GM12878 (cell line): ENCODE measurements at regions not wholly inside any gene's neighbourhood (a gene's known extent, or its start where the extent isn't known, plus 50 kb on each side); places are given as distances from the start of the nearest gene placed in this dataset.

Experiments used
- ATAC-seq: fragments of 200-7000 bp; cut with Tn5 transposase; 3 replicates; pipeline ENCODE4 v1.9.1; 2020; ENCODE audit warnings: mild to moderate bottlenecking, moderate library complexity
- BruUV-seq: library from RNA; stranded (reverse); fragments of 400-500 nt; replicated peaks from 2 replicates; lab custom pipeline; 2021; lab: Mats Ljungman, UMichigan
- CTCF ChIA-PET: fragments of 300-600 bp; sonication (Branson Sonifier 250); formaldehyde crosslinking; extraction: SDS; loops from one replicate; lab custom pipeline; 2021; ENCODE audit warnings: inconsistent platforms; lab: Yijun Ruan, JAX
- POLR2A ChIA-PET: fragments of 350-600 bp; formaldehyde crosslinking; extraction: SDS; loops from one replicate; lab custom pipeline; 2021; ENCODE audit warnings: inconsistent platforms; lab: Charles Lee
- RAD21 ChIA-PET: fragments of 300-600 bp; sonication (Branson Sonifier 250); formaldehyde crosslinking; loops from one replicate; lab custom pipeline; 2023; ENCODE audit warnings: antibody characterized with exemption; ENCODE audit not compliant: unreplicated experiment; lab: Charles Lee
- SMC1A ChIA-PET: fragments of 300-600 bp; sonication (Branson Sonifier 250); formaldehyde crosslinking; loops from one replicate; lab custom pipeline; 2023; ENCODE audit not compliant: unreplicated experiment, uncharacterized antibody; lab: Charles Lee
- DNase-seq: peaks from one replicate; pipeline ENCODE4 v3.0.0-alpha.2; 2011; ENCODE audit warnings: low read depth, low spot score
- FAIRE-seq: peaks from 3 replicates; lab custom pipeline; 2011; peaks lifted over from hg19 to GRCh38; lab: Jason Lieb, UNC
- H2AFZ ChIP-seq: 2 replicates; pipeline ENCODE4 v1.6.0; 2011; ENCODE audit warnings: low read depth, low read length, control low read depth; ENCODE audit not compliant: control insufficient read depth
- H3K27ac ChIP-seq: 2 replicates; pipeline ENCODE4 v1.5.1; 2011; ENCODE audit warnings: control low read depth; ENCODE audit not compliant: control insufficient read depth, insufficient read depth
- H3K27me3 ChIP-seq, 2 experiments: replicated peaks in 1 of 2; 2 replicates each; pipeline versions ENCODE4 v1.6.0 to v1.6.1; 2011; ENCODE audit warnings: low read length in 1 of 2; ENCODE audit not compliant: control insufficient read depth in 2 of 2, insufficient read depth in 2 of 2
- H3K36me3 ChIP-seq, 2 experiments: 2 replicates each; pipeline ENCODE4 v1.5.1; 2011; ENCODE audit warnings: low read length in 1 of 2; ENCODE audit not compliant: control insufficient read depth in 2 of 2, insufficient read depth in 2 of 2
- H3K4me1 ChIP-seq: 2 replicates; pipeline ENCODE4 v1.6.1; 2011; ENCODE audit warnings: mild to moderate bottlenecking, low read length, moderate library complexity, mixed read lengths; ENCODE audit not compliant: control insufficient read depth, insufficient read depth
- H3K4me2 ChIP-seq: 2 replicates; pipeline ENCODE4 v1.6.0; 2011; ENCODE audit warnings: control low read depth; ENCODE audit not compliant: control insufficient read depth, insufficient read depth
- H3K4me3 ChIP-seq: fragments of 200-600 bp; sonication (generic); 2 replicates; pipeline ENCODE4 v1.5.1; 2016
- H3K79me2 ChIP-seq: 2 replicates; pipeline ENCODE4 v1.6.0; 2011; ENCODE audit warnings: low read length; ENCODE audit not compliant: control insufficient read depth, insufficient read depth
- H3K9ac ChIP-seq: 2 replicates; pipeline ENCODE4 v1.8.0; 2011; ENCODE audit warnings: low read length, control low read depth, mixed read lengths; ENCODE audit not compliant: control insufficient read depth, insufficient read depth
- H3K9me3 ChIP-seq: replicated peaks from 3 replicates; pipeline ENCODE4 v1.5.1; 2011; ENCODE audit warnings: mild to moderate bottlenecking, low read length; ENCODE audit not compliant: control insufficient read depth, insufficient read depth
- H4K20me1 ChIP-seq: 2 replicates; pipeline ENCODE4 v1.6.0; 2011; ENCODE audit not compliant: control insufficient read depth, insufficient read depth
- ASH2L ChIP-seq: fragments of 300-600, 200-600 bp; sonication (generic); IDR thresholded peaks from 2 replicates; pipeline ENCODE4 v1.6.1; 2017; ENCODE audit warnings: low read depth, mild to moderate bottlenecking, borderline replicate concordance
- BHLHE40 ChIP-seq, 2 experiments: fragments of 450-650 bp in 1 of 2; IDR thresholded peaks; 2 replicates each; pipeline ENCODE4 v1.6.1; 2011 to 2017; ENCODE audit warnings: low read depth in 2 of 2, borderline replicate concordance in 1 of 2, improper control_type of control experiment in 1 of 2, low read length in 1 of 2, mild to moderate bottlenecking in 1 of 2
- CREM ChIP-seq: IDR thresholded peaks from 2 replicates; pipeline ENCODE4 v1.6.1; 2014; ENCODE audit warnings: antibody characterized with exemption, low read depth
- IKZF2 ChIP-seq, 2 experiments: fragments of 450-650 bp; IDR thresholded peaks; 2 replicates each; pipeline ENCODE4 v1.6.1; 2017; ENCODE audit warnings: mild to moderate bottlenecking in 2 of 2, moderate library complexity in 2 of 2
- JUNB ChIP-seq: IDR thresholded peaks from 2 replicates; pipeline ENCODE4 v1.6.1; 2016; ENCODE audit warnings: antibody characterized with exemption, mild to moderate bottlenecking
- KLF5 ChIP-seq: fragments of 450-650 bp; IDR thresholded peaks from 2 replicates; pipeline ENCODE4 v1.6.1; 2014; ENCODE audit warnings: mild to moderate bottlenecking; ENCODE audit not compliant: partially characterized antibody
- MEF2A ChIP-seq: IDR thresholded peaks from 2 replicates; pipeline ENCODE4 v1.6.1; 2011; ENCODE audit warnings: low read depth, mild to moderate bottlenecking, low read length, moderate library complexity; ENCODE audit not compliant: insufficient read depth
- MYB ChIP-seq: fragments of 150-350 bp; IDR thresholded peaks from 2 replicates; pipeline ENCODE4 v1.6.1; 2014; ENCODE audit warnings: mild to moderate bottlenecking, low read depth, low read length, borderline replicate concordance
- MYC ChIP-seq: IDR thresholded peaks from 2 replicates; pipeline ENCODE4 v1.6.1; 2011; ENCODE audit warnings: mild to moderate bottlenecking, low read length, moderate library complexity, inconsistent platforms; ENCODE audit not compliant: insufficient read depth, insufficient replicate concordance, insufficient read length, severe bottlenecking
- RBBP5 ChIP-seq: fragments of 200-600 bp; sonication (generic); conservative IDR thresholded peaks from 2 replicates; pipeline ENCODE4 v1.6.1; 2016
- SIN3A ChIP-seq: IDR thresholded peaks from 2 replicates; pipeline ENCODE4 v1.6.1; 2012; ENCODE audit warnings: low read depth, low read length, improper control_type of control experiment
- SUZ12 ChIP-seq: fragments of 200-600 bp; sonication (generic); IDR thresholded peaks from one replicate; pipeline ENCODE4 v1.6.1; 2018; ENCODE audit warnings: antibody characterized with exemption, mild to moderate bottlenecking; ENCODE audit not compliant: unreplicated experiment
- TAF1 ChIP-seq: IDR thresholded peaks from 2 replicates; pipeline ENCODE4 v1.6.1; 2011; ENCODE audit warnings: mild to moderate bottlenecking, low read depth, low read length, borderline replicate concordance
- TARDBP ChIP-seq: IDR thresholded peaks from 2 replicates; pipeline ENCODE4 v1.6.1; 2016; ENCODE audit warnings: borderline replicate concordance
- WGBS: methylation state at CpG from one replicate; pipeline ENCODE4 v1.1.6; 2016; ENCODE audit warnings: low lambda C conversion rate; ENCODE audit not compliant: insufficient replicate concordance, insufficient coverage; ENCODE audit errors: missing lambda C conversion rate; 5-methylcytosine and 5-hydroxymethylcytosine counted together
- in situ Hi-C: fragments of 300-500 bp; cut with MboI; formaldehyde crosslinking; loops from 9 replicates; pipeline ENCODE4 v1.14.3; 2018; ENCODE audit warnings: mixed read lengths
- intact Hi-C: fragments of 100-400 bp; cut with micrococcal nuclease; formaldehyde crosslinking; loops from one replicate; pipeline ENCODE4 v1.14.2; 2022; ENCODE audit not compliant: unreplicated experiment
- TF ChIP-seq, protein P1 (sequence below): fragments of 450-650 bp; IDR thresholded peaks from 2 replicates; pipeline ENCODE4 v1.6.1; 2018; ENCODE audit warnings: mild to moderate bottlenecking, low read depth, moderate library complexity; ENCODE audit not compliant: partially characterized antibody

- H3K36me3 ChIP-seq = no peaks in the 10 kb centered on the region
- H3K79me2 ChIP-seq = no peaks in the 10 kb centered on the region
- CTCF ChIA-PET = no interaction called here
- no peak overlapping the region for H3K27ac ChIP-seq
- ATAC-seq = no peak
- no peak for DNase-seq
- intact Hi-C loops (loop anchor here (5.0 kb wide), 2 partner anchors 71 to 124 kb away; no protein-coding TSS in a partner anchor), in situ Hi-C loops (no loop called here)
- SMC1A ChIA-PET = interaction anchor here (1.0 kb wide), 1 partner anchor 9 kb away, joined by 4 read pairs; no protein-coding TSS in a partner anchor
- no peak overlapping the region for H3K4me2 ChIP-seq
- no peaks in the 10 kb centered on the region for H4K20me1 ChIP-seq
- H3K9me3 ChIP-seq = no peaks in the 10 kb centered on the region
- no peak overlapping the region for H3K9ac ChIP-seq
- no peak for FAIRE-seq
- peaks cover 24% of the 10 kb centered on the region for H3K4me1 ChIP-seq
- no peak overlapping the region for H2AFZ ChIP-seq
- TF ChIP-seq TARDBP (no peak), ASH2L (no peak)
- no TSS peak for BruUV-seq
- RAD21 ChIA-PET = interaction anchor here (0.6 kb wide), 1 partner anchor 429 kb away, joined by 5 read pairs; no protein-coding TSS in a partner anchor
- no peak overlapping the region for H3K4me3 ChIP-seq
- POLR2A ChIA-PET = no interaction called here
- 0% methylated on average over 1 of the region's 1 CpG for WGBS
- H3K27me3 ChIP-seq = 0 out of 4 replicates have a peak, but pooled peaks cover 0 to 3% of the 10 kb centered on the region in 2 experiments
These were observed 223.4 kb downstream of the ZNF608 start for GRCh38 chr5:124522992-124523391.

GRCh38 chr5:124521461-124522230, 224.8 kb downstream of the ZNF608 start:
- DNase-seq = no peak
- Histone ChIP-seq H3K4me1 (peaks cover 21% of the 10 kb centered on the region), H3K4me3 (no peak overlapping the region), H2AFZ (no peak overlapping the region), H4K20me1 (no peaks in the 10 kb centered on the region), H3K79me2 (no peaks in the 10 kb centered on the region), H3K27ac (no peak overlapping the region), H3K36me3 (no peaks in the 10 kb centered on the region), H3K4me2 (no peak overlapping the region), H3K9ac (no peak overlapping the region), H3K27me3 (0 out of 4 replicates have a peak, but pooled peaks cover 0 to 3% of the 10 kb centered on the region in 2 experiments), H3K9me3 (no peaks in the 10 kb centered on the region)
- no TSS peak for BruUV-seq
- ChIA-PET POLR2A (no interaction called here), CTCF (no interaction called here), RAD21 (no interaction called here), SMC1A (no interaction called here)
- in situ Hi-C loops = no loop called here
- intact Hi-C loops = loop anchor here (5.0 kb wide), 2 partner anchors 69 to 126 kb away; no protein-coding TSS in a partner anchor
- ATAC-seq = no peak
- WGBS = 73% methylated on average over 28 of the region's 34 CpGs
- FAIRE-seq = no peak
- TF ChIP-seq BHLHE40 (IDR thresholded peaks at IDR 0.05; ENCODE audit: borderline replicate concordance in 1 of 2, low read depth in 2 of 2, low read length in 1 of 2) (no peak), MEF2A (no peak), SUZ12 (no peak), MYC (no peak), JUNB (no peak), MYB (no peak), TAF1 (no peak), CREM (no peak), KLF5 (no peak), SIN3A (no peak), IKZF2 (IDR thresholded peaks at IDR 0.05) (no peak), RBBP5 (no peak)
- TF ChIP-seq, protein P1, sequence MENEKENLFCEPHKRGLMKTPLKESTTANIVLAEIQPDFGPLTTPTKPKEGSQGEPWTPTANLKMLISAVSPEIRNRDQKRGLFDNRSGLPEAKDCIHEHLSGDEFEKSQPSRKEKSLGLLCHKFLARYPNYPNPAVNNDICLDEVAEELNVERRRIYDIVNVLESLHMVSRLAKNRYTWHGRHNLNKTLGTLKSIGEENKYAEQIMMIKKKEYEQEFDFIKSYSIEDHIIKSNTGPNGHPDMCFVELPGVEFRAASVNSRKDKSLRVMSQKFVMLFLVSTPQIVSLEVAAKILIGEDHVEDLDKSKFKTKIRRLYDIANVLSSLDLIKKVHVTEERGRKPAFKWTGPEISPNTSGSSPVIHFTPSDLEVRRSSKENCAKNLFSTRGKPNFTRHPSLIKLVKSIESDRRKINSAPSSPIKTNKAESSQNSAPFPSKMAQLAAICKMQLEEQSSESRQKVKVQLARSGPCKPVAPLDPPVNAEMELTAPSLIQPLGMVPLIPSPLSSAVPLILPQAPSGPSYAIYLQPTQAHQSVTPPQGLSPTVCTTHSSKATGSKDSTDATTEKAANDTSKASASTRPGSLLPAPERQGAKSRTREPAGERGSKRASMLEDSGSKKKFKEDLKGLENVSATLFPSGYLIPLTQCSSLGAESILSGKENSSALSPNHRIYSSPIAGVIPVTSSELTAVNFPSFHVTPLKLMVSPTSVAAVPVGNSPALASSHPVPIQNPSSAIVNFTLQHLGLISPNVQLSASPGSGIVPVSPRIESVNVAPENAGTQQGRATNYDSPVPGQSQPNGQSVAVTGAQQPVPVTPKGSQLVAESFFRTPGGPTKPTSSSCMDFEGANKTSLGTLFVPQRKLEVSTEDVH = no peak
